HUES6 (cell line): ENCODE measurements at regions not wholly inside any gene's neighbourhood (a gene's known extent, or its start where the extent isn't known, plus 50 kb on each side); places are given as distances from the start of the nearest gene placed in this dataset.

Source experiments
- H3K27ac ChIP-seq: 2 replicates; pipeline ENCODE4 v1.7.0; 2013; ENCODE audit warnings: low read depth, mild to moderate bottlenecking, low read length, inconsistent platforms
- H3K27me3 ChIP-seq: 2 replicates; pipeline ENCODE4 v1.6.1; 2013; ENCODE audit warnings: low read length; ENCODE audit not compliant: control insufficient read depth, insufficient read depth
- H3K36me3 ChIP-seq: 2 replicates; pipeline ENCODE4 v1.6.1; 2013; ENCODE audit warnings: low read length; ENCODE audit not compliant: control insufficient read depth, insufficient read depth
- H3K4me1 ChIP-seq: 2 replicates; pipeline ENCODE4 v1.6.1; 2013; ENCODE audit warnings: low read length; ENCODE audit not compliant: control insufficient read depth, insufficient read depth
- H3K4me3 ChIP-seq: 2 replicates; pipeline ENCODE4 v1.5.1; 2013; ENCODE audit warnings: low read depth, low read length
- H3K9ac ChIP-seq: one replicate; pipeline ENCODE4 v1.6.1; 2013; ENCODE audit warnings: mild to moderate bottlenecking, low read length
- H3K9me3 ChIP-seq: 2 replicates; pipeline ENCODE4 v1.6.1; 2013; ENCODE audit warnings: low read depth, low read length; ENCODE audit not compliant: control insufficient read depth, insufficient read depth

DNA sequence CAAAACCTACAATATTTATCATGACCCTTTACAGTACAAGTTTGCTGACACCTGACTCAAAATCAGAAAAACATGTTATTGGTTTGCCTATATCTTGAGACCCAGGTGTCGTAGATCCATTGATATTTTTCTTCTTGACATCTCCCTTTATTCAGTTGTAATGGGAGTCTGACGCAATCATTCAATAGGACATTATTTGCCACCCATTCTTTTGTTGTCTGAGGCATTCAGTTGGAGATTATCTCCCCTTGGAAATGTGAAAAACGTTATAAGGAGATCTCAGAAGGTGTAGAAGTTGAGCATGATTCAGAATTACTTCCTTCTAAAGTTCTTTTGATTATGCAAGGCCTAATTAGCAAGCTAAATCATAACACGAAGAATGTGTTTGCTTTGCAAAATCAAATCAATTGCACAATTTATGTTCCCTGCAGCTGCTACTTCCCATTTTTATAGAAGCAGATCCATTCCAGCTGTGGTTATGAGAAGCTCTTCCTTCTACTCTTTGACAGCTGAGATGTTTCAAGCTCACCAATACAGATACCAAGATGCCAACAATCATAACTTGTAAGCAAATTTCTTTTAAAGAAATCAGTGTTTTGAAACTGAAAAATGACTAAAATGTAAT is 228.2 kb upstream of the SYT1 start:
- Histone ChIP-seq H3K27ac (no peak overlapping the region), H3K36me3 (no peaks in the 10 kb centered on the region), H3K4me3 (no peak overlapping the region)

DNA sequence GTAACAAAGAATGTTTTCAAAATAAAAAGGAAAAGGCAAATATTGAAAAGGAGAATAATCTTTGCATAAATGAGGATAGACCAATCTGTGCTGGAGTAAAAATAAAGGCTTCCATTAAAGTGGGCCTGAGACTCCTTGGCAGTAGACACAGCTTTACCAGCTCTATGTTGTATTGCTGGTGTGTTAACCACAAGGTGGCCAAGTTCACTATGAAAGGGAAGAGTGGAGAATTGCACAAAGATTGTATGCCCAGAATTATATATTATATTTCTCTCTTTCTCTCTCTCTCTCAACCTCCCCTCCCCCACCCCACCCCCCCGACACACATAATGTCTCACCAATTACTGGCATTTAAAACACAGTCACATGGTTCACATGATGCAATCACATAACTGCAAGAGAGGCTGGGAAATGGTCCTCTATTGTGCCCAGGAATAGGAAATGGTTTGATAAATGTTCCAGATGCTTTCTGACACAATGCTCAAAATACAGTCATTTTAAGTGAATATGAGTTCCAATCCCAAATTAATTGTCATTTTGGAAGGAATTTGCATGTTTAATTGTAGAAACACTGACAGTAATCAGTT is 222.6 kb upstream of the SYT1 start:
- no peaks in the 10 kb centered on the region for H3K9me3 ChIP-seq

More for the DNA sequence above, 228.2 kb upstream of the SYT1 start:
- Histone ChIP-seq H3K9ac (no peak overlapping the region), H3K9me3 (no peaks in the 10 kb centered on the region), H3K4me1 (no peaks in the 10 kb centered on the region), H3K27me3 (peaks cover 6% of the 10 kb centered on the region; the same call in 1 of the 2 replicates)

GRCh38 chr12:78645956-78646355 is 218.6 kb upstream of the SYT1 start:
- Histone ChIP-seq H3K4me1 (no peaks in the 10 kb centered on the region), H3K27me3 (peaks cover 49% of the 10 kb centered on the region), H3K36me3 (no peaks in the 10 kb centered on the region), H3K4me3 (no peak overlapping the region), H3K9me3 (peaks cover 3% of the 10 kb centered on the region; the same call in 1 of the 2 replicates), H3K9ac (no peak overlapping the region), H3K27ac (no peak overlapping the region)

More for the DNA sequence above, 222.6 kb upstream of the SYT1 start:
- Histone ChIP-seq H3K9ac (no peak overlapping the region), H3K27ac (no peak overlapping the region), H3K4me1 (no peaks in the 10 kb centered on the region), H3K4me3 (no peak overlapping the region), H3K27me3 (peaks cover 29% of the 10 kb centered on the region), H3K36me3 (no peaks in the 10 kb centered on the region)

GRCh38 chr12:78651755-78652154 is 212.8 kb upstream of the SYT1 start:
- H3K4me3 ChIP-seq = no peak overlapping the region
- no peaks in the 10 kb centered on the region for H3K36me3 ChIP-seq
- peaks cover 3% of the 10 kb centered on the region; the same call in 1 of the 2 replicates for H3K9me3 ChIP-seq
- no peak overlapping the region for H3K27ac ChIP-seq
- H3K4me1 ChIP-seq = no peaks in the 10 kb centered on the region
- H3K27me3 ChIP-seq = peaks cover 82% of the 10 kb centered on the region
- no peak overlapping the region for H3K9ac ChIP-seq

DNA sequence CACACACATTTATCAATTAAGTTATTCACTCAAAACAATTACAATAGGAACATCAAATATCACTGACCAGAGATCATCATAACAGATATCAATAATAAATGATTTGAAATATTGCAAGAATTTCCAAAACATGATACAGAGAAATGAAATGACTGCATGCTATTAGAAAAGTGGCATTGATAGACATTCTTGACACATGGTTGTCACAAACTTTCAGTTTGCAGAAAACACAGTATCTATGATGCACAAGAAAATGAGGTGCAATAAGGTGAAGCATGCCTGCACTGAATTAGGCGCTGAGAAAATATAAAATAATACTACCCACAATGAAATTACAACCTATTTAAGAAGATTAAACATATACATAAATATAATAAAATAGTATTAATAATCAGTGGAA is 198.0 kb upstream of the SYT1 start:
- Histone ChIP-seq H3K9ac (no peak overlapping the region), H3K36me3 (no peaks in the 10 kb centered on the region), H3K27ac (no peak overlapping the region), H3K4me1 (0 out of 2 replicates have a peak, but pooled peaks cover 3% of the 10 kb centered on the region), H3K9me3 (no peaks in the 10 kb centered on the region), H3K4me3 (no peak overlapping the region), H3K27me3 (peaks cover 27% of the 10 kb centered on the region)

- 0 out of 2 replicates have a peak, but pooled peaks cover 3% of the 10 kb centered on the region for H3K4me1 ChIP-seq
- H3K9me3 ChIP-seq = no peaks in the 10 kb centered on the region
- H3K36me3 ChIP-seq = no peaks in the 10 kb centered on the region
- no peak overlapping the region for H3K4me3 ChIP-seq
- no peak overlapping the region for H3K9ac ChIP-seq
- H3K27ac ChIP-seq = no peak overlapping the region
- peaks cover 7% of the 10 kb centered on the region; the same call in 1 of the 2 replicates for H3K27me3 ChIP-seq
Measured at GRCh38 chr12:78671295-78671694, 193.3 kb upstream of the SYT1 start.

DNA sequence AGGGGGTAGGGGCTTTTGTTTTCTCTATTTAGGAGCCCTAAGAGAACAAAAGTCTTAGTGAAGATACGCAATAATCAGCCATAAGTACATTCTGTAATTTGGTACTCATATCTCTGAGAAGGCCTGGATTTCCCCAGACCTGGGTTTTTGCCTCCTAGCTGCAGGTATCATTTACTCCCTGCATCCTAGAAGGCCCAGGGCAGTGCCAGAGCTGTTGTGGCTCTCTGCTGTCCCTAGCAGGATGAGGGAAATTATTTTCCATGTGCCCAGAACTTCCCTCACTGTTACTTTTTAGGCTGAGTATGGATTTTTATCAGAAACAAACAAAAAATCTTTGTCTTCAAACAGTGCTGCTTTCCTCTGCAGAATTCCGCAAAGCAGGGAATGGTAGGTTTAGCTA is 192.5 kb upstream of the SYT1 start:
- Histone ChIP-seq H3K9ac (no peak overlapping the region), H3K4me1 (0 out of 2 replicates have a peak, but pooled peaks cover 3% of the 10 kb centered on the region), H3K27ac (no peak overlapping the region)

GRCh38 chr12:78674311-78675090 is 190.1 kb upstream of the SYT1 start:
- peaks cover under 1% of the 10 kb centered on the region; the same call in 1 of the 2 replicates for H3K27me3 ChIP-seq
- no peaks in the 10 kb centered on the region for H3K9me3 ChIP-seq
- H3K9ac ChIP-seq = no peak overlapping the region
- H3K4me3 ChIP-seq = no peak overlapping the region
- H3K27ac ChIP-seq = no peak overlapping the region
- 0 out of 2 replicates have a peak, but pooled peaks cover 3% of the 10 kb centered on the region for H3K4me1 ChIP-seq
- no peaks in the 10 kb centered on the region for H3K36me3 ChIP-seq

More for the DNA sequence above, 192.5 kb upstream of the SYT1 start:
- H3K36me3 ChIP-seq = no peaks in the 10 kb centered on the region
- H3K4me3 ChIP-seq = no peak overlapping the region
- H3K9me3 ChIP-seq = no peaks in the 10 kb centered on the region
- H3K27me3 ChIP-seq = peaks cover 7% of the 10 kb centered on the region; the same call in 1 of the 2 replicates

DNA sequence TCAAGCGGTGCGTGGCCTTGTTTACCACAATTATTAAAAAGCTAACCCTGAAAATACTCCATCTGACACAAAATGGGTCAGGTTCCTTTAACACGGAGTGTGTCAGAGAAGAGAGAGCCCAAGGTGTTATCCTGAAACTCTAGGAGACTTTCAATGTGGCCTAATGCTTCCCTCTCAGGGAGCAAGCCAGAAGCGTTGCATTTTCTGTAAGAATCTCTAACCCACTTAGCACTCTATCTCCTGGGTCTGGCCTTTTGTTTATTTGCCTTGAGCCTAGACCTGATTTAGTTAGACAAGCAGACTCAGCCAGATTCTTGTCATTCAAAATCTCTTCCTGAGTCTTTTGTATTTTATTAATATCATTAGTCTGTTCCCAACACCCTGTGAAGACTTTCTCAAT is 184.0 kb upstream of the SYT1 start:
- Histone ChIP-seq H3K27me3 (no peaks in the 10 kb centered on the region), H3K27ac (no peak overlapping the region), H3K4me3 (no peak overlapping the region), H3K9me3 (no peaks in the 10 kb centered on the region), H3K9ac (no peak overlapping the region), H3K4me1 (peaks cover 5% of the 10 kb centered on the region; the same call in 1 of the 2 replicates), H3K36me3 (no peaks in the 10 kb centered on the region)

DNA sequence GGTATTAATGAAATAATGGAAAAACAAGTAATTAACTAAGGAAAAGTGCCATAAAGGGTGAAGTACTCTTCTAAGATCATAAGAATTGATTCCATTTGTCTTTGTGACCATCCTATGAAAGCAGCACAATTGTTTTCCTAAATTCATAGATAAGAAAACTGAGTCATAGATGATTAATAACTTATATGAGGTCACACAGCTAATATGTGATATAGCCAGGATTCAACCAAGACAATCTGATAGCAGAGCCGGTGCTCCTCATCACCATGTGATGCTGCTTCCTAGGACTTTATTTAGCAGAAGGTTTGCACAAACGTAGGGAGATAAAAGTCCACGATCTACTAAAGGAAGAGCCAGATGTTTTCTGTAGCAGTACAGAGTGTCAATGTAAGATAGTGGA is 181.5 kb upstream of the SYT1 start:
- Histone ChIP-seq H3K27me3 (no peaks in the 10 kb centered on the region), H3K27ac (no peak overlapping the region), H3K9me3 (no peaks in the 10 kb centered on the region), H3K36me3 (no peaks in the 10 kb centered on the region), H3K4me3 (no peak overlapping the region), H3K4me1 (peaks cover 5% of the 10 kb centered on the region; the same call in 1 of the 2 replicates), H3K9ac (no peak overlapping the region)

DNA sequence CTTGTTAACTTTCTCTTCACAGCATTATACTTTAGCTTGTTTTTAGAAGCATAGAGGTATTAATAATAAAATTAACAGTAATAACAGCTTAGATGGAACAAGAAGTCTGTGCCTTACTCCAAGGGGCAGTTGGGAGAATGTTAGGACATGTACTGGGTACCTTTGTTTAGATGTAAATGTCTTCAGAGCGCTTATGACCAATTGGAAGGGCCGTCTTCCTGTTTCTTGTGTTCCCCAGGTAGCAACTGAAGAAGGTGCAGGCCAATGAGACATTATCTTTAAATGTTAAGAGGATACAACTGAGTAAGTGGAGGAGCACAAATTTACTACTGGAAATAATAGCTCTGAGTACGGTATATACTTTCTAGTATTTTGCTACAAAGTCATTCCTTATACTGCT is 180.9 kb upstream of the SYT1 start:
- H3K4me1 ChIP-seq = peaks cover 5% of the 10 kb centered on the region; the same call in 1 of the 2 replicates
- no peak overlapping the region for H3K27ac ChIP-seq
- no peaks in the 10 kb centered on the region for H3K9me3 ChIP-seq
- H3K9ac ChIP-seq = no peak overlapping the region
- H3K4me3 ChIP-seq = no peak overlapping the region
- H3K27me3 ChIP-seq = no peaks in the 10 kb centered on the region
- no peaks in the 10 kb centered on the region for H3K36me3 ChIP-seq
